GM12891 (cell line): ENCODE measurements at regions not wholly inside any gene's neighbourhood (a gene's known extent, or its start where the extent isn't known, plus 50 kb on each side); places are given as distances from the start of the nearest gene placed in this dataset.

Source experiments
- DNase-seq: peaks from one replicate; pipeline ENCODE4 v3.0.0; 2011; ENCODE audit warnings: low spot score; ENCODE audit not compliant: insufficient read length
- FAIRE-seq: peaks from 2 replicates; lab custom pipeline; 2011; peaks lifted over from hg19 to GRCh38; lab: Jason Lieb, UNC
- PAX5 ChIP-seq: IDR thresholded peaks from 2 replicates; pipeline ENCODE4 v1.6.1; 2011; ENCODE audit warnings: low read length, moderate library complexity, mild to moderate bottlenecking; ENCODE audit not compliant: insufficient read depth, severe bottlenecking
- POLR2A ChIP-seq: IDR thresholded peaks from 2 replicates; pipeline ENCODE4 v1.6.1; 2011; ENCODE audit warnings: low read depth, low read length, control low read depth
- POLR2AphosphoS5 ChIP-seq: IDR thresholded peaks from 2 replicates; pipeline ENCODE4 v1.6.1; 2011; ENCODE audit warnings: low read depth, low read length, control low read depth
- POU2F2 ChIP-seq: IDR thresholded peaks from 2 replicates; pipeline ENCODE4 v1.6.1; 2011; ENCODE audit warnings: low read depth, mild to moderate bottlenecking, control low read depth, low read length, moderate library complexity
- SPI1 ChIP-seq: IDR thresholded peaks from 2 replicates; pipeline ENCODE4 v1.6.1; 2011; ENCODE audit warnings: low read depth, low read length, control low read depth
- TAF1 ChIP-seq: IDR thresholded peaks from 2 replicates; pipeline ENCODE4 v1.6.1; 2011; ENCODE audit warnings: low read depth, low read length, control low read depth

- TF ChIP-seq SPI1 (no peak), PAX5 (no peak), POU2F2 (no peak), TAF1 (no peak), POLR2A (no peak), POLR2AphosphoS5 (no peak)
- FAIRE-seq (no peak), DNase-seq (no peak)
Measured at GRCh38 chr6:113343940-113344339, 513.2 kb upstream of the MARCKS start.

DNA sequence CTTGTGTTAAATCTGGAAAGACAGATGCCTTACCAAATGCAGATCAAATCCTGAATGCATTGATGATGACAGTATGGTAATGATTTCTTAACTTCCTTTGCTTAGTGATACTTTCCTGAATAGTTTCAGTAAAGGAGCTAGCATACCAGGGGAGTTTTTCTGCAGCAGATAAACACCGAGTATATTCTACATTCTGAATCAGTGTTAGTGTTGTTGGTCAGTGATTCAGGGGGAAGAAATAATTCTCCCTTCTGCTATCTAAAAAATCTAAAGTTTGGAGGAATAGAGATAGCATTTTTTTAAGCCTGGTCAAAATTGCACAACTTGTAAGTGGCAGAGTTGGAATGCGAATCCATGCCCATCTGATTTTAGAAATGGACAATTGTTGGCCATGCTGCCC is 512.2 kb upstream of the MARCKS start:
- DNase-seq = no peak
- TF ChIP-seq SPI1 = no peak
- TF ChIP-seq TAF1 = no peak
- TF ChIP-seq POLR2A = no peak
- no peak for TF ChIP-seq PAX5
- no peak for TF ChIP-seq POU2F2
- TF ChIP-seq POLR2AphosphoS5 = no peak
- FAIRE-seq = no peak

DNA sequence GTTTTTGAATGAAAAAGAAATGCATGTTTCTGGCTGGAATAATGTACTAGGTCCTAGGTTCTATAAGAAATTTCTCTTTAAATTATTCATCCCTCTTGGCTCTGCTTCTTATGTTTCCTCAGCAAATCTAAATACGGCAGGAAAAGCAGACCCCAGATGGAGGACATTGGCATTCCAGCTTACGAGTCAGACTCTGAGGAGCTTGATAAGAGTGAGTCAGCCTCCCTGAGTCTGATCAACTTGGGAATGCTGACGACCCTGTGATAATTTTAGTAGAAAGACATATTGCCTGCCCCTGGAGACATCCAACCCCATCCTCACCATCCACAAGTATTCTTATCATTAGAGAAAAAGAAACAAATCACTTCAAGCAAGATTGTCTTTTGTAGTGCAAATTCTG is 509.7 kb upstream of the MARCKS start:
- no peak for FAIRE-seq
- TF ChIP-seq POLR2AphosphoS5 (no peak), SPI1 (no peak), POLR2A (no peak), PAX5 (no peak), POU2F2 (no peak), TAF1 (no peak)
- no peak for DNase-seq

DNA sequence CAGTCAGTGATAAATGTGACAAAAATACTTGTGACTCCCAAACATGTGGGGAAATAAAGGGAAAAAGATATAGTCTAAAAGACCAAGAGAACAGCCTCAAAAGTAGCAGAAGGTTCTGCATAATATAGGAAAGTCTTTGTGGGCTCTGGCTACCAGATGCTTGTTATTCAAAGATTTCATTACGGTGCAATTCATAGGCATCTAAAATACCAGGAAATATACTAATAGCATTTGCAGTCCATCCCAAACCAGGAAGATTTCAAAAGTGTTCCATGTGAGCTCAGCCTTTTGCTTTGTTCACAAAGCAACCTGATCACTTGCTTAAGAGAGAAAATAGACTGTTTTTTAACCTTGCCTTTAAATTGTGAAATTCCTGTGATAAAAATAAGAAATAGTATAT is 506.7 kb upstream of the MARCKS start:
- no peak for FAIRE-seq
- no peak for DNase-seq
- TF ChIP-seq POLR2A = no peak
- no peak for TF ChIP-seq POU2F2
- TF ChIP-seq SPI1 = no peak
- no peak for TF ChIP-seq POLR2AphosphoS5
- TF ChIP-seq PAX5 = no peak
- TF ChIP-seq TAF1 = no peak

DNA sequence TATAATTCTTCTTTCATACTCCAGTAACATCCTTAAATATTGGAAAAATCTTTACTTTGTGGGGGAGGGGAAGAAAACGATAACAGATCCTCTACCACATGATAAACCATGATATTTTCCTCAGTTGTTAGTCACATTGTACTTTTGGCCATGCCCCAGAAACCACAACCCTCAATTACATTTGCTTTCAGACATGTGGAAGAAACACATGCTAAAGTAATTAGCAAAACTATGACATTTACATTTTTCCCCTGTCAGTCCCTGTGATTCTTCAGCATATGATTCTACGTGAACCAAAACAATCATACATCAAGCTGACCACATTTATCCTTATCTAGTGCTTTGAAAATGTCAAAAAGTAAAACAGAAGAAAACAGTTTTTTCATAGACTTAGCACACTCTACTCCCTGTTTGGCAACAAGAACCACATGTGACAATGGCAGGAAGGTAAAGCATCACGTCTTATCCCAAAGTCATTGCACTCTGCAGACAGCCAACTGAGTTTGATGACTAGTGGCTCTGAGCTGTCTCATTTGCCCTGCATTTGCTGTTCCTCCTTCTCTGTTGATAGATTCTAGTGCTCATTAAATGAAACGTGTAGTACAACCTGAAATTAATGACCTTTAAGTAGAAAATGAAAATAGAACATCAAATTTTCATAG is 505.8 kb upstream of the MARCKS start:
- no peak for TF ChIP-seq POLR2A
- TF ChIP-seq POLR2AphosphoS5 = no peak
- TF ChIP-seq POU2F2 = no peak
- TF ChIP-seq SPI1 = no peak
- no peak for TF ChIP-seq TAF1
- TF ChIP-seq PAX5 = no peak
- FAIRE-seq = no peak

GRCh38 chr6:113352029-113352801 is 504.9 kb upstream of the MARCKS start:
- no peak for TF ChIP-seq POU2F2
- TF ChIP-seq PAX5 = no peak
- TF ChIP-seq SPI1 = no peak
- no peak for TF ChIP-seq POLR2A
- TF ChIP-seq POLR2AphosphoS5 = no peak
- no peak for FAIRE-seq
- DNase-seq = no peak

More for the DNA sequence above, 505.8 kb upstream of the MARCKS start:
- DNase-seq = no peak

- FAIRE-seq (no peak), DNase-seq (no peak)
- no peak for TF ChIP-seq POU2F2
- TF ChIP-seq PAX5 = no peak
- TF ChIP-seq TAF1 = no peak
- no peak for TF ChIP-seq SPI1
- no peak for TF ChIP-seq POLR2AphosphoS5
- TF ChIP-seq POLR2A = no peak
Measured at GRCh38 chr6:113352831-113353230, 504.3 kb upstream of the MARCKS start.

GRCh38 chr6:113353392-113353791 is 503.8 kb upstream of the MARCKS start:
- FAIRE-seq (no peak), DNase-seq (no peak)
- no peak for TF ChIP-seq POLR2A
- TF ChIP-seq SPI1 = no peak
- no peak for TF ChIP-seq PAX5
- TF ChIP-seq TAF1 = no peak
- TF ChIP-seq POLR2AphosphoS5 = no peak

DNA sequence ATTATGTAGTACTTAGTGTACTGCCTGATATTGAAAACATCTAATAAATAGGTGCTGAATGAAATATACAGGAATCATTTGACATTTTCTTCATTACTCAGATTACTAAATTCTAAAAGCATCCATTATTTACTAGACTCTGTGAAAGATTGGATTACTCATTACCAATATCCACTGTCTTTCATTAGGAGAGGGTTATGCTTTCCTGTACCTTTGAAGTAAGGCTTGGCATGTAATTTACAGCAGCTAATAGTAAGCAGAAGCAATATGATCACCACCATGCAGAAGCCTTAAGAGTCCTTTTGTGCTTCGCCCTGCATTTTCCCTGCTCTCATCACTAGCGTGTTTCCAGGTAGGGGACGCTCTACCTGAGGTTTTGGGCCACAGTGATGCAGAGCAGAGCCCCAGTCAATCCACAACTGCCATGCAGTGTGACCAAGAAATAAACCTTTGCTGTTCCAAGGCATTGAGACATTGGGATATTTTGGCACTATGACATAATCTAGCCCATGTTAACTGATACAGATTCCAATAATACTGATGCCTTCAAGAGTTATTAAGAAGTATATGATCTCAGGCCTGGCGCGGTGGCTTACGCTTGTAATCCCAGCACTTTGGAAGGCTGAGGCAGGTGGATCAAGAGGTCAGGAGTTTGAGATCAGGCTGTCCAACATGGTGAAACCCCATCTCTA is 502.8 kb upstream of the MARCKS start:
- no peak for FAIRE-seq

More for the DNA sequence above, 502.8 kb upstream of the MARCKS start:
- no peak for TF ChIP-seq PAX5
- no peak for TF ChIP-seq TAF1
- TF ChIP-seq SPI1 = no peak
- TF ChIP-seq POU2F2 = no peak
- no peak for TF ChIP-seq POLR2AphosphoS5
- TF ChIP-seq POLR2A = no peak
- DNase-seq = no peak
